ENCODE measurements at regions not wholly inside any gene's neighbourhood (a gene's known extent, or its start where the extent isn't known, plus 50 kb on each side); places are given as distances from the start of the nearest gene placed in this dataset.

DNA sequence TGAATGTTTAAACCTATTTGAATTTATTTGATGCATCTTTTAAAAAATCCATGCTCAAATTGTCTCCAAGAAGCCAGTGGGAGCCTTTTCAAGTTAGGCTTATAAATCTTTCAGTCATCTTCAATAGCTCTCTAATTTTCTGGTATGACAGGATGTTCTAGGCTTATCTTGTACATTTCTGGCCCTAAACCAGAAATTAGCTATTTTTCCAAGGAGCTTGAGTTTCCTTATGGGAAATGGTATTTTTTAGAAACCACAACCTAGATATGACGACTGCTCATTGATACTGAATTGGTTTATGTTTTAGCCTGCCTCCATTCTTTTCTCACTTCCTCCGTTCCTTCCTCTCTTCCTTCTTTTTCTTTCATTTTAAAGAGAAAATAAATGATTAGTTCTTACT lies 172.3 kb downstream of the SPRY1 start:
- no peak for DNase-seq

- DNase-seq, result no peak
Observed at GRCh38 chr4:123569541-123569940, 172.9 kb downstream of the SPRY1 start.

DNA sequence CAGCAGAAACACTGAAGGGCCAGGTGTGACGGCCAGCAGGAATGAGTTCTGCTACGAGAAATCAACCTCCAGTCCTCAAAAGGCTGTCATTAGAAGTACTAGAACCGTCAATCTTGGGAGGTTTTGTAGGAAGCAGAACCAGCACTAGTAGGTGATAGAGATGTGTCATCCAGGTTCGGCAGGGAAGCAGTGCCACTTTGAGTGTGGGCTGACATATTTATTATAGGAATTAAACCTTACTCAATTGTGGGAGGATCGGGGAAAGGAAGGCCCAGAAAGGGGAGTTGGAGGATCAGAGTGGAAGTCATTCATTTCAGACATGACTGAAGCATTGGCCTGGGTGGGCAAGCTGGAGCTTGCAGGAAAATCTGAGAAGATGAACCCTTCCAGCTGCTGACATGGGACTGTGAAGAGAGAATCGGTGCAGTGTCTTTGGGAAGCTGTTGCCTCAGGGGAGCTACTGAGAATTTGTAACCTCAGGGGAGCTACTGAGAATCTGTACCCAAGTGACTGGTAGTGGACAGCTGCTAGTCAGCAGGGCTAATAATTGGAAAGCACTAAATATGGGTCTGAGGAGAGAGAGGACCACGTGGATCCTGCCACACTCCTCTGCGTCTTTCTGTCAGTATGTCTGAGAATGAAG lies 177.4 kb downstream of the SPRY1 start:
- DNase-seq, result no peak

GRCh38 chr4:123575291-123575690 lies 178.7 kb downstream of the SPRY1 start:
- DNase-seq, result no peak

DNA sequence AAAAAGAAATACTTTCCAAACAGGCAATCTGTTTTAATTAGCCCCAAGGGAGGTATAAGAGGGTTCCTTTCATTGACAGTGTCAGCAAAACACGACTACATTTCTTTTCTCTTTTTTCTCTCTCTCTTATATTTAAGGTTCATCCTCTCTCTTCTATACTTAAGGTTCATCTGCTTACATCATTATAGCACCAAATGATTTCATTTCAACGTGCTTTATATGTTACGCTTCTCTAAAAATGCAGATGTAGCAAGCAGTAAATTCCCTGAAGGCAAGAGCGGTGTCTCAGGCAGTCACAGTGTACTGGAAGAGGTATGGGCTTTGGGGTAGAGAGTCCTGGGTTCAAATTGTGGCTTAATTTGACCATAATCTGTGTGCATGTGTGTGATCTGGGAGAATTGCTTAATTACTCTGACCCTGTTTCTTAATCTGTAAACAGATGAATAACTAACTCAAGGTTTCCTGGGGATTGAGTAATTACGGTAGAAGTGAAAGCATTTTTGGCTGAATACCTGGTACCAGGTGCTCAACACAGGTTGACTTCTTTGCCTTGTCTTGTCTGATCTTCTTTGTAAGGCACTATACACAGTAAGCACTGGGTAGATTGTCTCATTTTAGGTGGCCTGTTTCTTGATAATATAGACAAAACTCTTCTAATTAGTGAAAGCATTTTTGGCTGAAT lies 180.8 kb downstream of the SPRY1 start:
- DNase-seq, result no peak

- DNase-seq, result no peak
Observed at GRCh38 chr4:123578276-123579029, 181.9 kb downstream of the SPRY1 start.

GRCh38 chr4:123579961-123580360 lies 183.4 kb downstream of the SPRY1 start:
- DNase-seq, result no peak

- DNase-seq, result no peak
Observed at GRCh38 chr4:123580981-123581664, 184.5 kb downstream of the SPRY1 start.

GRCh38 chr4:123581802-123582201 lies 185.2 kb downstream of the SPRY1 start:
- DNase-seq, result no peak

DNA sequence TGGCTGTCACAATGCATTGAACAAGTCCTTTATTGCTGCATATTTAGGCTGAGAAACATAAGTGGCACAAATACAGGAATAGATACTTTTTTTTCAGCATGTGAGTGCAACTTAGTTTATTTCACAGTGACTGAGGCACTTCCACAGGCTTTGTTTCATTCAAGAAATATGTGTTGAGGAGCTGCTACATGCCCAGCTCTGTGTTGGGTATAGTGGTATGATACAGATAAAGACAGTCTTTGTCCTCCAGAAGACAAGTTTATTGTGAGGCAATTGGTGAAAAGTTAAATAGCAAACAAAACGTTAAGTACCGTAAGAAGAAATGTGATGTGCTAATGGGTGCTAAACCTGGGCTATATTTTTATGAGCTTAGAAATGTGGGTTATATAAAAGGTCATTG lies 186.4 kb downstream of the SPRY1 start:
- no peak for DNase-seq

GRCh38 chr4:123585111-123585510 lies 188.5 kb downstream of the SPRY1 start:
- no peak for DNase-seq

GRCh38 chr4:123587983-123588494 lies 191.4 kb downstream of the SPRY1 start:
- no peak for DNase-seq

GRCh38 chr4:123588631-123589241 lies 192.1 kb downstream of the SPRY1 start:
- peak in 2 of 56 donors; percentile 3 to 4 for DNase-seq

- no peak for DNase-seq
Observed at GRCh38 chr4:123589301-123589700, 192.7 kb downstream of the SPRY1 start.

GRCh38 chr4:123591875-123592274 lies 195.3 kb downstream of the SPRY1 start:
- DNase-seq, result no peak

DNA sequence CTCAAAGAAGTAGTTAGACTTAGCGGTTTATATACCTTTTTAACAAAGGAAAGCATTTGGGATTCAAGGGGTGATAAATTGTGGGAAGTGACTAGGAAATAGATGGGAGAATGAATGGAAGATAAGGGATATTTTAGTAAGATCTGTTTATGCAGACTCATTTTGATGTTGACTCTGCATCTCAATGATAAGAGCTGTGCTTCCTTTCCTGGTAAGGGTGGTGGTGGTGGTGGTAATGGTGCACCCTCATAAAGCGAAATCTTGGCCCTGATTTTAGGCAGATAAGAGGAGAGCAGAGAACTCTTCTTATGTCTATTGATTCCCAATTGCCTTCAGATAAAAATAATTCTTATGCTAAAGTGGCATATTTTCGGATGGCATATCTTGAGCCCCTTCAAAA lies 197.1 kb downstream of the SPRY1 start:
- no peak for DNase-seq

DNA sequence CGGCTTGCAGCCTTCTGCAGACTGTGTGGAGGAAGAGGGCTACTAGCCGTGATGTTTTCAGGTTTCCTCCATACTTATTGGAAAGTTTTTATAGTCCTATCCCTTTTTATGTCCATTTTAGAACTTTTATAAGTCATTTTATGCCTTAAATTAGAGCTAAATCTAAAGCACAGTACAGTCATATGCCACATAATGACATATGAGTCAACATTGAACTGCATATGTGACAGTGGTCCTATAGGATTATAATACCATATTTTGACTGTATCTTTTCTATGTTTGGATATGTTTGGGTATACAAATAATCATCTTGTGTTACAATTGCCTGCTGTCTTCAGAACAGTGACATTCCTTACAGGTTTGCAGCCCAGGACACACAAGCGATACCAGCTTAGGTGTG lies 200.2 kb downstream of the SPRY1 start:
- DNase-seq, result no peak

GRCh38 chr4:123597586-123597985 lies 201.0 kb downstream of the SPRY1 start:
- DNase-seq, result no peak

DNA sequence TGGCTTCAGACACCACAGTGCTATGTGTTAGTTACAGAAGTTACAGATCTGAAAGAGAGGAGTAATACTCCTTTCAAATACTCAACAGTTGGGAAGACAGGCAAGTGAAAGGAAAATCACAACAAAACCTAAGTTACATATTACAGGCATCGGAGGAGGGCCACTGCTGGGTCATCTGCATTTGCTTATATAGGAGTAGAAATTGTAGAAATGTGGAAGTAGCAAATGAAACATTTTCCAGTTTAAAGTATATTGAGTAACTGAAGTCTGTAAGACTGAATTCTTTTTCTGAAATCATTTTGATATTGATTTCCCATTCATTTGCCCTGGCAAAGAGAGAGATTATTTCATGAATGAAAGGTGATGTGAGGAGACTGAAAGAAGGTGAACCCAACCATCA lies 201.7 kb downstream of the SPRY1 start:
- no peak for DNase-seq

DNA sequence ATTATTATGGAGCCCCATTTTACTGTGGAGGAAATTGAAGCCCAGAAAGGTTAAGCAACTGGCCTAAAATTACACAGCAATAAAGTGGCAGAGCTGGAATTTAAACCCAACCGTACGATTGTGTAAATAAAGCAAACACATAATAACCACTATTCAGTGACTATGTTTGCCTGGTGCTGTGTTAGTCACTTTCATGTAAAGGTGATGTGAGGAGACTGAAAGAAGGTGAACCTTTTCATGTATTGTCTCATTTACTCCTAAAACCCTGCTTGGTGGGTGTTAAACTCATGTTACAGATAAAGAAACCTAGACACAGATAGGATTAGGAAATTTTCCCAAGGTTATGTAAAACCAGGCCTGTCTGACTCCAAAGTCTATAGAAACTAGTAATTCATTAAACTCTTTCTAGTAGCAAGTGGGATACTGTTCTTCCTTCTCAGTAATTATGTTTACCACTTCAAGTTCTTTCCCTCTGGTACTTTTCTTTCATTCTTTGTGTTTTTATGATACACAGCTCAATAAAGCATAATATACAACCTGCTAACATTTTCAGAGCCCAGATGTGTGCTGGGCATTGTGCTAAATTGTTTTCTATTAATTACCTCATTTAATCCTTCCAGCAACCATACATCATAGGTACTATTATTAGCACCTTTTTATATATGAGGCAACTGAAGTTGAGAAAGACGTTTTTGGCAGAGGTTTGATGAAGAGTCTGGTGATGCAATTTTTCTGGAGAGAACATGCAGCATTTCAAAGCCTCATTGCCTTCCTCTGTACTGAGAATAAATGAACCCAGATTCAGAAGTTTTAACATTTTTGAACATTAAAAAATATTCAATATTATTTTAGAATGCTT lies 202.7 kb downstream of the SPRY1 start:
- DNase-seq, result no peak
